ENCODE measurements at regions not wholly inside any gene's neighbourhood (a gene's known extent, or its start where the extent isn't known, plus 50 kb on each side); places are given as distances from the start of the nearest gene placed in this dataset.

DNA sequence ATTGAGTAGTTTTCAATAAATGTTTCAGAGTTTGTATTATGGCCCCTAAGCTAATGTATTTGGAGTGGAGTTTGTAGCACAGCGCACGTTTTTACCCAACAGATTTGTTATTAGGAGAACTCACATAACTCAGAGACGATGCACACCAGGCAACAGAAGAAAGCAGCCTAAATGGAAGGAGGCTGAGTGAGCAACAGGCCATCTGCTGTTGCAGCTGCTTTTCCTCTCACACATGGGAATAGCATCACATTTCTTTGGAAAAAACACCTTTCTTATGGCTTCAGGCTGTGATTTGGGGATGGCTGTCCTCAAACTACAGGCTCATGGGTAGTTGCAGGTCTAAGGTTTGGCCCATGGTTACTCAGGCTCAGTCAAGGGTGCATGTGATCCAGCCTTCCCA, 469.3 kb upstream of the MCTP2 start:
- no peak for DNase-seq (ENCODE audit: low read depth, low spot score)
- Histone ChIP-seq H3K79me2 (ENCODE audit: insufficient read depth, low read length) (no peaks in the 10 kb centered on the region), H3K4me3 (replicated peaks in 1 of 2; ENCODE audit: low read depth in 1 of 2, low read length in 2 of 2) (no peak overlapping the region), H3K27ac (ENCODE audit: low read depth, low read length) (no peak overlapping the region), H2AFZ (ENCODE audit: low read depth, low read length, poor library complexity, severe bottlenecking) (no peak overlapping the region), H3K36me3 (ENCODE audit: control insufficient read depth in 1 of 2, insufficient read depth in 2 of 2, low read length in 2 of 2) (no peaks in the 10 kb centered on the region), H3K9me3 (ENCODE audit: control insufficient read depth in 1 of 2, insufficient read depth in 1 of 2, low read depth in 1 of 2, low read length in 2 of 2) (peaks cover 0 to 11% of the 10 kb centered on the region in 2 experiments; a peak in 2 of 4 replicates), H3K9me2 (ENCODE audit: insufficient read depth) (no peaks in the 10 kb centered on the region), H4K20me1 (ENCODE audit: insufficient read depth) (no peaks in the 10 kb centered on the region), H3K27me3 (ENCODE audit: insufficient read depth, low read length) (no peaks in the 10 kb centered on the region), H3K4me2 (ENCODE audit: low read length) (no peak overlapping the region), H3K9ac (ENCODE audit: low read length) (no peak overlapping the region), H3K4me1 (ENCODE audit: control insufficient read depth in 1 of 2, insufficient read depth in 2 of 2, low read length in 2 of 2) (no peaks in the 10 kb centered on the region)
- intact Hi-C loops (cut with micrococcal nuclease): no loop called here
- CTCF ChIA-PET: no interaction called here
- BruUV-seq (replicated peaks): no TSS peak
- TF ChIP-seq YY1 (IDR thresholded peaks at IDR 0.05; ENCODE audit: extremely low read depth, insufficient replicate concordance, low read depth, low read length): no peak
- no peak for TF ChIP-seq SRF (IDR thresholded peaks at IDR 0.05; ENCODE audit: low read depth)
- no peak for TF ChIP-seq FOSL1 (IDR thresholded peaks at IDR 0.05; ENCODE audit: low read depth)
- no peak for TF ChIP-seq EGR1 (IDR thresholded peaks at IDR 0.05; ENCODE audit: low read depth)
- TF ChIP-seq SP1 (IDR thresholded peaks at IDR 0.05; ENCODE audit: low read depth): no peak
- TF ChIP-seq, protein P1, sequence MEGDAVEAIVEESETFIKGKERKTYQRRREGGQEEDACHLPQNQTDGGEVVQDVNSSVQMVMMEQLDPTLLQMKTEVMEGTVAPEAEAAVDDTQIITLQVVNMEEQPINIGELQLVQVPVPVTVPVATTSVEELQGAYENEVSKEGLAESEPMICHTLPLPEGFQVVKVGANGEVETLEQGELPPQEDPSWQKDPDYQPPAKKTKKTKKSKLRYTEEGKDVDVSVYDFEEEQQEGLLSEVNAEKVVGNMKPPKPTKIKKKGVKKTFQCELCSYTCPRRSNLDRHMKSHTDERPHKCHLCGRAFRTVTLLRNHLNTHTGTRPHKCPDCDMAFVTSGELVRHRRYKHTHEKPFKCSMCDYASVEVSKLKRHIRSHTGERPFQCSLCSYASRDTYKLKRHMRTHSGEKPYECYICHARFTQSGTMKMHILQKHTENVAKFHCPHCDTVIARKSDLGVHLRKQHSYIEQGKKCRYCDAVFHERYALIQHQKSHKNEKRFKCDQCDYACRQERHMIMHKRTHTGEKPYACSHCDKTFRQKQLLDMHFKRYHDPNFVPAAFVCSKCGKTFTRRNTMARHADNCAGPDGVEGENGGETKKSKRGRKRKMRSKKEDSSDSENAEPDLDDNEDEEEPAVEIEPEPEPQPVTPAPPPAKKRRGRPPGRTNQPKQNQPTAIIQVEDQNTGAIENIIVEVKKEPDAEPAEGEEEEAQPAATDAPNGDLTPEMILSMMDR (IDR thresholded peaks at IDR 0.05 in 2 of 3, conservative IDR thresholded peaks at IDR 0.05 in 1 of 3; ENCODE audit: borderline replicate concordance in 1 of 3, insufficient read depth in 1 of 3, low read depth in 2 of 3, low read length in 2 of 3): no peak
- TF ChIP-seq TCF7L2 (IDR thresholded peaks at IDR 0.05; ENCODE audit: borderline replicate concordance, extremely low read depth, insufficient read depth, insufficient read length): no peak
- TF ChIP-seq, protein P2, sequence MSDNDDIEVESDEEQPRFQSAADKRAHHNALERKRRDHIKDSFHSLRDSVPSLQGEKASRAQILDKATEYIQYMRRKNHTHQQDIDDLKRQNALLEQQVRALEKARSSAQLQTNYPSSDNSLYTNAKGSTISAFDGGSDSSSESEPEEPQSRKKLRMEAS (IDR thresholded peaks at IDR 0.05): no peak
- TF ChIP-seq, protein P3, sequence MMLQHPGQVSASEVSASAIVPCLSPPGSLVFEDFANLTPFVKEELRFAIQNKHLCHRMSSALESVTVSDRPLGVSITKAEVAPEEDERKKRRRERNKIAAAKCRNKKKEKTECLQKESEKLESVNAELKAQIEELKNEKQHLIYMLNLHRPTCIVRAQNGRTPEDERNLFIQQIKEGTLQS (IDR thresholded peaks at IDR 0.05): no peak
- no peak for TF ChIP-seq ZNF274 (IDR thresholded peaks at IDR 0.05; ENCODE audit: low read depth, low read length)
- TF ChIP-seq POLR2A (IDR thresholded peaks at IDR 0.05; ENCODE audit: borderline replicate concordance, extremely low read depth, insufficient read depth, insufficient read length): no peak
- no peak for TF ChIP-seq EZH2phosphoT487 (IDR thresholded peaks at IDR 0.05; ENCODE audit: borderline replicate concordance)
- TF ChIP-seq ELF1 (IDR thresholded peaks at IDR 0.05; ENCODE audit: borderline replicate concordance, low read depth): no peak
- no peak for TF ChIP-seq SIN3A (IDR thresholded peaks at IDR 0.05; ENCODE audit: low read depth)
- no peak for TF ChIP-seq JUND (IDR thresholded peaks at IDR 0.05)
- TF ChIP-seq POLR2AphosphoS5 (IDR thresholded peaks at IDR 0.05; ENCODE audit: low read depth, low read length): no peak
- no peak for TF ChIP-seq ZFX (IDR thresholded peaks at IDR 0.05)
- no peak for TF ChIP-seq CEBPB (IDR thresholded peaks at IDR 0.05; ENCODE audit: low read depth)
- TF ChIP-seq CBX3 (IDR thresholded peaks at IDR 0.05; ENCODE audit: low read depth): no peak
- TF ChIP-seq RAD21 (IDR thresholded peaks at IDR 0.05; ENCODE audit: low read depth): no peak
- RAD21 ChIA-PET (ENCODE audit: low non-redundant PET in 1 of 2, low total read pairs in 2 of 2, uncharacterized antibody in 2 of 2, unreplicated experiment in 2 of 2): no interaction called here
- POLR2A ChIA-PET: no interaction called here
- no peak for ATAC-seq
